ENCODE measurements at regions not wholly inside any gene's neighbourhood (a gene's known extent, or its start where the extent isn't known, plus 50 kb on each side); places are given as distances from the start of the nearest gene placed in this dataset.
"Not testable (repeated sequence)": the region's sequence is repeated elsewhere in the genome, so short reads cannot be mapped to it uniquely, and the experiment has no call there.

- TF ChIP-seq CTCF (conservative IDR thresholded peaks at IDR 0.05; ENCODE audit: low read depth, low read length); POLR2A (IDR thresholded peaks at IDR 0.05; ENCODE audit: low read depth, low read length); SMC3 (IDR thresholded peaks at IDR 0.05; ENCODE audit: low read depth, low read length): not testable (repeated sequence)
Measured at GRCh38 chr18:14940106-14940505, 192.1 kb downstream of the ANKRD30B start.
